Neural crest cell (in vitro differentiated cells): ENCODE measurements at regions not wholly inside any gene's neighbourhood (a gene's known extent, or its start where the extent isn't known, plus 50 kb on each side); places are given as distances from the start of the nearest gene placed in this dataset.
"Not testable (repeated sequence)": the region's sequence is repeated elsewhere in the genome, so short reads cannot be mapped to it uniquely, and the experiment has no call there.

ENCODE experiments used
- DNase-seq: peaks from one replicate; pipeline ENCODE4 v3.0.0; 2021; ENCODE audit warnings: low read depth, mixed read lengths, low spot score
- H3K27ac Mint-ChIP-seq: one replicate; pipeline ENCODE4 v1.8.0; 2021; ENCODE audit warnings: mild to moderate bottlenecking, mixed read lengths; ENCODE audit not compliant: unreplicated experiment
- H3K27me3 Mint-ChIP-seq: 2 replicates; pipeline ENCODE4 v1.8.0; 2021; ENCODE audit warnings: low read depth, mild to moderate bottlenecking, mixed read lengths
- H3K36me3 Mint-ChIP-seq: 2 replicates; pipeline ENCODE4 v1.8.0; 2021; ENCODE audit warnings: low read depth, mild to moderate bottlenecking, mixed read lengths
- H3K4me1 Mint-ChIP-seq: 2 replicates; pipeline ENCODE4 v1.8.0; 2021; ENCODE audit warnings: mixed read lengths
- H3K4me3 Mint-ChIP-seq: one replicate; pipeline ENCODE4 v1.8.0; 2021; ENCODE audit warnings: mild to moderate bottlenecking, mixed read lengths
- H3K9me3 Mint-ChIP-seq: 2 replicates; pipeline ENCODE4 v1.8.0; 2021; ENCODE audit warnings: mixed read lengths
- TF ChIP-seq, protein P1 (sequence below): fragments of 200-600 bp; sonication (generic); conservative IDR thresholded peaks from 2 replicates; pipeline ENCODE4 v1.5.0; 2021; ENCODE audit warnings: antibody characterized with exemption, mild to moderate bottlenecking

DNA sequence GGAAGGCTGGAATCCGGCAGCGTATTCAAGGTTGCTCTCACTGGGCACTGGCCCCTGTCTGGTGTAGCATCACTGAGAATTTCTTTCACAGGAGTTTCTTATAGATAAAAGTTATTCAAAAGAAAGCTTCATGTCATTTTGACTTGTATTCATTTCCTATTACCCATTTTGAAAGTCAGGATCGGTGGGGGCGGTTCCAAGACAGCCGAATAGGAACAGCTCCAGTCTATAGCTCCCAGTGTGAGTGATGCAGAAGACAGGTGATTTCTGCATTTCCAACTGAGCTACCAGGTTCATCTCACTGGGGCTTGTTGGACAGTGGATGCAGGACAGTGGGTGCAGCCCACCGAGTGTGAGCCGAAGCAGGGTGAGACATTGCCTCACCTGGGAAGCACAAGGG is 51.5 kb upstream of the CDC42EP3 start:
- H3K27me3 Mint-ChIP-seq, DNase-seq, H3K4me3 Mint-ChIP-seq, H3K4me1 Mint-ChIP-seq, H3K9me3 Mint-ChIP-seq, H3K27ac Mint-ChIP-seq, H3K36me3 Mint-ChIP-seq: not testable (repeated sequence)

DNA sequence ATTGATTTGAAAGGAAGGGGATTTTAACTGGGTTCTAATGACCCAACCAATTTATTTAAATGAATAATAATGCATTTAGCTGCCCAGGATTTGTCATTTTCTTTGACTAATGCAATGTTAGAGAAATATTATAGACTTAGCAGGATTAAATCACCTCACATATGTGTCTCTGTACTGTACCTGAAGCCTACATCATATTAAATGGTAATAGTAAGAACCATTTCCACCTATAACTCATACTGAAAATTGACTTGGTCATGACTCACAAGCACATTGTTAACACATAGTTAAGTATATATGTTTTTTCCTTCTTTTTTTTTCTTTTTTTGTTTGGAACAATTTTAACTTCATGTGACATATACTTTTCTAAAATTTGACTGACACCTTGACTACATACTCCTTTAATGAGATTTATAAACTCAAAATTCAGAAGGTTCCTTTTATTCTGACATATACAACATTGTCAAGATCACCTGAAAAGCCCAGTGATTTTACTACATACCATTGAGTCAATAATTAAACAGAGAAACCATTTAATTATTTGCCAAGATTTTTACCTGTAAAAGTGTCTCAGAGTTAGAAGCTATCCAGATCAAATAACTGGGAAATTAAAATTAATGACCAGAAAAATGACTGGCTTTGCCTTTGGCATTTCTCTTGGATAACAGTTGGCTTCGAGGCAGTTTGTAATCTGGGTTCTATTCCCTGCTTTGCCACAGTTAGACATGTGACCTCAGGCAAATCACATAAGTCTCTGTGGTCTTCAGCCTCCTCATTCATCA is 58.8 kb upstream of the CDC42EP3 start:
- Mint-ChIP-seq H3K4me3 (no peak overlapping the region), H3K9me3 (no peaks in the 10 kb centered on the region), H3K36me3 (no peaks in the 10 kb centered on the region), H3K27me3 (no peaks in the 10 kb centered on the region), H3K4me1 (peaks cover 14% of the 10 kb centered on the region), H3K27ac (no peak overlapping the region)
- TF ChIP-seq, protein P1, sequence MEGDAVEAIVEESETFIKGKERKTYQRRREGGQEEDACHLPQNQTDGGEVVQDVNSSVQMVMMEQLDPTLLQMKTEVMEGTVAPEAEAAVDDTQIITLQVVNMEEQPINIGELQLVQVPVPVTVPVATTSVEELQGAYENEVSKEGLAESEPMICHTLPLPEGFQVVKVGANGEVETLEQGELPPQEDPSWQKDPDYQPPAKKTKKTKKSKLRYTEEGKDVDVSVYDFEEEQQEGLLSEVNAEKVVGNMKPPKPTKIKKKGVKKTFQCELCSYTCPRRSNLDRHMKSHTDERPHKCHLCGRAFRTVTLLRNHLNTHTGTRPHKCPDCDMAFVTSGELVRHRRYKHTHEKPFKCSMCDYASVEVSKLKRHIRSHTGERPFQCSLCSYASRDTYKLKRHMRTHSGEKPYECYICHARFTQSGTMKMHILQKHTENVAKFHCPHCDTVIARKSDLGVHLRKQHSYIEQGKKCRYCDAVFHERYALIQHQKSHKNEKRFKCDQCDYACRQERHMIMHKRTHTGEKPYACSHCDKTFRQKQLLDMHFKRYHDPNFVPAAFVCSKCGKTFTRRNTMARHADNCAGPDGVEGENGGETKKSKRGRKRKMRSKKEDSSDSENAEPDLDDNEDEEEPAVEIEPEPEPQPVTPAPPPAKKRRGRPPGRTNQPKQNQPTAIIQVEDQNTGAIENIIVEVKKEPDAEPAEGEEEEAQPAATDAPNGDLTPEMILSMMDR: no peak
- no peak for DNase-seq

DNA sequence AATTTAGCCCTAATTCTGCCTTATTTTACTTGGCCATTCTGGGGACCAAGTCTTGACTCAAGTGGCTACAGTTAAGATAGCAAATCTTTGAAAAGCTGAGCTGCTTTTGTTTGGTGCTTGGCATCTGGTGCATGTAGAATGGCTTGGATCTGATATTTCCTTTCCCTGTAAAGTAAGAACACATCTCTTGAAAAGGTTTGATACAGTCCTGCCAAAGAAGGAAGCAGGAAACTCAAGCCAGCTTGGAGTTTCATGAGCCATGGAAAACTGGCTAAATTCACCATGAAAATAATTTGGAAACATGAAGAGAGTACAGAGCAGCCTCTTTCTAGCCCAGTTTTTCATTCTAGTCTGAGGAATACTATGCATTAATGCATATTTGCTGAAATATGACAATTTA is 61.0 kb upstream of the CDC42EP3 start:
- H3K27me3 Mint-ChIP-seq, H3K27ac Mint-ChIP-seq, H3K4me3 Mint-ChIP-seq, H3K9me3 Mint-ChIP-seq, DNase-seq, H3K36me3 Mint-ChIP-seq: not testable (repeated sequence)
- H3K4me1 Mint-ChIP-seq: peaks cover 14% of the 10 kb centered on the region

DNA sequence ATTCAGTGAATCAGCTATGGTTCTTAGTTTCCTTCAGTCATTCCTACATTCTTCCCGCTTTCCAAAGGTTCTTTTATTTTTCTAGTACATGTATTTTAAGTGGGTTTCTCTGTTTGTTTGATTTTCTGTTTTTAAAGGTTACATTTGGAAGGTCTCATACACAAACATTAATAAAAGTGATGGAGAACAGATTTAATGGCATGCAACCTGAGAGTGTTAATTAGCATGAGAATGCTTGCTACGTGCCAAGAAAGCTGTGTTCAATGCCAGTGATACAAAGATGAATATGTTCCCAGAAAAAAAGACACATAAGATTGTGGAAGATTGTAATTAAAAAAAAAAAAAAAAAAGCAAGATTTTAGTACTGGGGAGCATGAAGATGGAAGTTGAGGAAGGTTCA is 61.8 kb upstream of the CDC42EP3 start:
- no peaks in the 10 kb centered on the region for H3K9me3 Mint-ChIP-seq
- H3K4me1 Mint-ChIP-seq: peaks cover 14% of the 10 kb centered on the region
- no peak for DNase-seq
- no peaks in the 10 kb centered on the region for H3K27me3 Mint-ChIP-seq
- TF ChIP-seq, protein P1: no peak
- H3K27ac Mint-ChIP-seq: no peak overlapping the region
- no peak overlapping the region for H3K4me3 Mint-ChIP-seq
- no peaks in the 10 kb centered on the region for H3K36me3 Mint-ChIP-seq

DNA sequence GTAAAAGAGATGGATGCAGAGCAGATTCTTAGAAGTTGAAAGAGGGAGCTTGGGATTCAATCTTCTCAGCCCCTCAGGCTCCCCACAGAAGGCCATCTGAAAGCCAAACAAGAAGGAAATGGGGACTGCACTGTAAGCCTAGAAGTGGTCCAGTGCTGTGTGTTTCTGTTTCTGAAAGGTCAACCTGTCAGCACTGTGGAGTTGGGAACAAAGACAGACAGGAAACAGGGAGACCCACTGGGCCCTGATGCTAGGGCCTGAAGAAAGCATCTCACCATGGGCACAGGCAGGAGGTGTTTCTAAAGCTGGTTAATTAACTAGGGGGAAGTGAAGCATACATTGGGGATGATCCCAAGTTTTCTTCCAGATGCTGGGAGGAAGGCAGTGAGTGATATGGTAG is 62.5 kb upstream of the CDC42EP3 start:
- H3K36me3 Mint-ChIP-seq, H3K9me3 Mint-ChIP-seq, DNase-seq: not testable (repeated sequence)

DNA sequence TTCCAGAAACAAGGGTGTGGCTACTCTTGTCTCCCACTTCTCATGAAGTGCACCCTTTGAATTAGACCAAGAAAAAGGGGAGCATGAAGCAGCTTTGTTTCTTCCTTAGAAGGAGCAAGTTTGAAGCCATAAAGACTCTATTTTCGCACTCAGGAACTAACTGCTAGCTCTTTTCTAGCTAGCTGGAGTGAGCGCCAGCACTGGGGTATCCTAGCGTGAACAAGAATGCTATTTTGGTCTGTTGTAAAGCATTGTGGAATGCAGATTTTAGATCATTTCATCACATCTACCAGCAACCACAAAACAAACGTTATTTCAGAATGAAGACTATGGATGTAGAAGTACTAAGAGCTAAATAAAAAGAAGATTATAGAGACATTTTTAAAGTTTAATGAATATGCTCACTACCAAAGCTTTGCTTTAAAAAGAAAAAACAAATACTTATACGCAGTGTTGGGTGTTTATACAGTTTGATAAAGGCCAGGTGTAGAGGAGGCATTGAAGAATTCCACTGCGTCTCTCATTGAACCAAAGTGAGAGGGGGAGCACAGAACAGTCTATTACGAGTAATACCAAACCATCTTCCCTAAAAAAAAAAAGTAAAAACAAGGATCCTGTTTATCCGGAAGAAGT is 63.6 kb upstream of the CDC42EP3 start:
- peaks cover 14% of the 10 kb centered on the region for H3K4me1 Mint-ChIP-seq
- not testable (repeated sequence) for H3K4me3 Mint-ChIP-seq, DNase-seq, H3K36me3 Mint-ChIP-seq, H3K9me3 Mint-ChIP-seq, H3K27me3 Mint-ChIP-seq, H3K27ac Mint-ChIP-seq

More for the DNA sequence above, 62.5 kb upstream of the CDC42EP3 start:
- H3K27me3 Mint-ChIP-seq, H3K27ac Mint-ChIP-seq, H3K4me3 Mint-ChIP-seq: not testable (repeated sequence)
- peaks cover 14% of the 10 kb centered on the region for H3K4me1 Mint-ChIP-seq

DNA sequence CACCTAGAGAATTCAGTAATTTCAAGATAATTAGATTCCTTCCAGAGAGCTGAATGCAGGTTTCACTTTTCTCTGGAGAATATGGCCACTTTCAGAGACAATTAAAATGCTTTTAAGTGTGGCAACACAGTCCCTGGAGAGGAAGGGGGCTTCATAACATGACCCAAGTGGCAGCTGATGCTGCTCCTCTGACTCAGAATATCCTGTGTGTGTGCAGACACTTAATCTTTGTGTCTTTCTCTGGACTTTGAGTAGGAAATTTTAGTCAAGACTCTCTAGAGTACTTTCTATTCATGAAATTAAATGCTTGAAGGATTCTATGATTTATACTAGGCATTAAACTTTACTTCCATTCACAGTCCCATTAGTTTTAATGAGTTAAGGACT is 64.1 kb upstream of the CDC42EP3 start:
- H3K4me3 Mint-ChIP-seq, DNase-seq, H3K27ac Mint-ChIP-seq, H3K9me3 Mint-ChIP-seq, H3K36me3 Mint-ChIP-seq, H3K27me3 Mint-ChIP-seq: not testable (repeated sequence)
- H3K4me1 Mint-ChIP-seq: peaks cover 14% of the 10 kb centered on the region

DNA sequence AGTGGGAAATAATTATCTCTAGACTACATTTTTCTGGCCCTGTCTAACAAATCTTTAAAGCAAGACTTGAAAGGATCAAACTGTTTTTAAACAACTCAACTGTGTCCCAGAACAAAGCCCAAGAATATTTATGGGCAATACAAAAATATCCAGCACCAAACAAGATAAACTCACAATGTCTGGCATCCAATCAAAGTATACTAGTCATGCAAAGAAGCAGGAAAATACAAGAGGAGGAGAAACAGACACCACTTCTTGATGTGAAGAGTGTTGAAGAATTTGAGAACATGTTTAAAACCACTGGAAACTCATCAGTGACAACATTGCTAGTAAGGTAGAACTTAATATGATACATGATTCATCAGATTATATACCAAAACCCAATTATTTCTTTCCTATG is 66.1 kb upstream of the CDC42EP3 start:
- TF ChIP-seq, protein P1: no peak
- Mint-ChIP-seq H3K27ac (no peak overlapping the region), H3K4me3 (no peak overlapping the region), H3K4me1 (peaks cover 14% of the 10 kb centered on the region), H3K9me3 (no peaks in the 10 kb centered on the region), H3K36me3 (no peaks in the 10 kb centered on the region), H3K27me3 (no peaks in the 10 kb centered on the region)
- DNase-seq: no peak
